Liver (tissue), 3 donors: ENCODE measurements at regions not wholly inside any gene's neighbourhood (a gene's known extent, or its start where the extent isn't known, plus 50 kb on each side); places are given as distances from the start of the nearest gene placed in this dataset.

ENCODE experiments used
- ATF3 ChIP-seq: IDR thresholded peaks from 2 replicates; pipeline ENCODE4 v1.6.1; 2016; ENCODE audit warnings: antibody characterized with exemption
- FOXA1 ChIP-seq: IDR thresholded peaks from 2 replicates; pipeline ENCODE4 v1.6.1; 2016; ENCODE audit warnings: antibody characterized with exemption
- HNF4G ChIP-seq: IDR thresholded peaks from 2 replicates; pipeline ENCODE4 v1.6.1; 2016; ENCODE audit warnings: antibody characterized with exemption
- NR2F2 ChIP-seq: IDR thresholded peaks from 2 replicates; pipeline ENCODE4 v1.6.1; 2016; ENCODE audit warnings: antibody characterized with exemption
- RAD21 ChIP-seq, 2 donors: IDR thresholded peaks; 2 replicates each; pipeline ENCODE4 v1.6.1; 2016; ENCODE audit warnings: antibody characterized with exemption in 2 of 2, mild to moderate bottlenecking in 2 of 2
- SP1 ChIP-seq: IDR thresholded peaks from 2 replicates; pipeline ENCODE4 v1.6.1; 2018; ENCODE audit warnings: antibody characterized with exemption, mild to moderate bottlenecking
- TAF1 ChIP-seq: conservative IDR thresholded peaks from 2 replicates; pipeline ENCODE4 v1.6.1; 2016; ENCODE audit warnings: antibody characterized with exemption, mild to moderate bottlenecking
- YY1 ChIP-seq: IDR thresholded peaks from 2 replicates; pipeline ENCODE4 v1.6.1; 2016; ENCODE audit warnings: antibody characterized with exemption, mild to moderate bottlenecking
- TF ChIP-seq, protein P1 (sequence below): IDR thresholded peaks from 2 replicates; pipeline ENCODE4 v1.6.1; 2016; ENCODE audit warnings: antibody characterized with exemption, mild to moderate bottlenecking
- TF ChIP-seq, protein P2 (sequence below): fragments of 150-350 bp; IDR thresholded peaks from 2 replicates; pipeline ENCODE4 v1.5.1; 2017; ENCODE audit warnings: improper control_type of control experiment, low read depth, low read length; ENCODE audit not compliant: missing input control
- TF ChIP-seq, protein P3 (sequence below): IDR thresholded peaks from 2 replicates; pipeline ENCODE4 v1.6.1; 2016; ENCODE audit warnings: antibody characterized with exemption
- donor health status: healthy.
- donor health status: healthy.

- TF ChIP-seq, protein P1, sequence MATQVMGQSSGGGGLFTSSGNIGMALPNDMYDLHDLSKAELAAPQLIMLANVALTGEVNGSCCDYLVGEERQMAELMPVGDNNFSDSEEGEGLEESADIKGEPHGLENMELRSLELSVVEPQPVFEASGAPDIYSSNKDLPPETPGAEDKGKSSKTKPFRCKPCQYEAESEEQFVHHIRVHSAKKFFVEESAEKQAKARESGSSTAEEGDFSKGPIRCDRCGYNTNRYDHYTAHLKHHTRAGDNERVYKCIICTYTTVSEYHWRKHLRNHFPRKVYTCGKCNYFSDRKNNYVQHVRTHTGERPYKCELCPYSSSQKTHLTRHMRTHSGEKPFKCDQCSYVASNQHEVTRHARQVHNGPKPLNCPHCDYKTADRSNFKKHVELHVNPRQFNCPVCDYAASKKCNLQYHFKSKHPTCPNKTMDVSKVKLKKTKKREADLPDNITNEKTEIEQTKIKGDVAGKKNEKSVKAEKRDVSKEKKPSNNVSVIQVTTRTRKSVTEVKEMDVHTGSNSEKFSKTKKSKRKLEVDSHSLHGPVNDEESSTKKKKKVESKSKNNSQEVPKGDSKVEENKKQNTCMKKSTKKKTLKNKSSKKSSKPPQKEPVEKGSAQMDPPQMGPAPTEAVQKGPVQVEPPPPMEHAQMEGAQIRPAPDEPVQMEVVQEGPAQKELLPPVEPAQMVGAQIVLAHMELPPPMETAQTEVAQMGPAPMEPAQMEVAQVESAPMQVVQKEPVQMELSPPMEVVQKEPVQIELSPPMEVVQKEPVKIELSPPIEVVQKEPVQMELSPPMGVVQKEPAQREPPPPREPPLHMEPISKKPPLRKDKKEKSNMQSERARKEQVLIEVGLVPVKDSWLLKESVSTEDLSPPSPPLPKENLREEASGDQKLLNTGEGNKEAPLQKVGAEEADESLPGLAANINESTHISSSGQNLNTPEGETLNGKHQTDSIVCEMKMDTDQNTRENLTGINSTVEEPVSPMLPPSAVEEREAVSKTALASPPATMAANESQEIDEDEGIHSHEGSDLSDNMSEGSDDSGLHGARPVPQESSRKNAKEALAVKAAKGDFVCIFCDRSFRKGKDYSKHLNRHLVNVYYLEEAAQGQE: no peak
- TF ChIP-seq, protein P2, sequence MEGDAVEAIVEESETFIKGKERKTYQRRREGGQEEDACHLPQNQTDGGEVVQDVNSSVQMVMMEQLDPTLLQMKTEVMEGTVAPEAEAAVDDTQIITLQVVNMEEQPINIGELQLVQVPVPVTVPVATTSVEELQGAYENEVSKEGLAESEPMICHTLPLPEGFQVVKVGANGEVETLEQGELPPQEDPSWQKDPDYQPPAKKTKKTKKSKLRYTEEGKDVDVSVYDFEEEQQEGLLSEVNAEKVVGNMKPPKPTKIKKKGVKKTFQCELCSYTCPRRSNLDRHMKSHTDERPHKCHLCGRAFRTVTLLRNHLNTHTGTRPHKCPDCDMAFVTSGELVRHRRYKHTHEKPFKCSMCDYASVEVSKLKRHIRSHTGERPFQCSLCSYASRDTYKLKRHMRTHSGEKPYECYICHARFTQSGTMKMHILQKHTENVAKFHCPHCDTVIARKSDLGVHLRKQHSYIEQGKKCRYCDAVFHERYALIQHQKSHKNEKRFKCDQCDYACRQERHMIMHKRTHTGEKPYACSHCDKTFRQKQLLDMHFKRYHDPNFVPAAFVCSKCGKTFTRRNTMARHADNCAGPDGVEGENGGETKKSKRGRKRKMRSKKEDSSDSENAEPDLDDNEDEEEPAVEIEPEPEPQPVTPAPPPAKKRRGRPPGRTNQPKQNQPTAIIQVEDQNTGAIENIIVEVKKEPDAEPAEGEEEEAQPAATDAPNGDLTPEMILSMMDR: no peak
- TF ChIP-seq TAF1: no peak
- no peak for TF ChIP-seq FOXA1
- TF ChIP-seq, protein P3, sequence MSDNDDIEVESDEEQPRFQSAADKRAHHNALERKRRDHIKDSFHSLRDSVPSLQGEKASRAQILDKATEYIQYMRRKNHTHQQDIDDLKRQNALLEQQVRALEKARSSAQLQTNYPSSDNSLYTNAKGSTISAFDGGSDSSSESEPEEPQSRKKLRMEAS: no peak
- TF ChIP-seq YY1: no peak
- TF ChIP-seq NR2F2: no peak
- TF ChIP-seq RAD21 (IDR thresholded peaks at IDR 0.05): no peak
- TF ChIP-seq SP1: no peak
- TF ChIP-seq ATF3: no peak
- no peak for TF ChIP-seq HNF4G
Measured at GRCh38 chr1:192070213-192070612, 88.0 kb upstream of the RGS18 start.
